SK-N-DZ (cell line): ENCODE measurements at regions not wholly inside any gene's neighbourhood (a gene's known extent, or its start where the extent isn't known, plus 50 kb on each side); places are given as distances from the start of the nearest gene placed in this dataset.

Experiments
- DNase-seq: peaks from one replicate; pipeline ENCODE4 v3.0.0-alpha.2; 2015; ENCODE audit warnings: low spot score

GRCh38 chr16:63292036-63292435, 1255.8 kb upstream of the CDH8 start:
- no peak for DNase-seq

- peak; percentile 70 for DNase-seq
Observed at GRCh38 chr16:63289834-63290460, 1253.7 kb upstream of the CDH8 start.

- no peak for DNase-seq
Observed at GRCh38 chr16:63287401-63287800, 1251.2 kb upstream of the CDH8 start.

DNA sequence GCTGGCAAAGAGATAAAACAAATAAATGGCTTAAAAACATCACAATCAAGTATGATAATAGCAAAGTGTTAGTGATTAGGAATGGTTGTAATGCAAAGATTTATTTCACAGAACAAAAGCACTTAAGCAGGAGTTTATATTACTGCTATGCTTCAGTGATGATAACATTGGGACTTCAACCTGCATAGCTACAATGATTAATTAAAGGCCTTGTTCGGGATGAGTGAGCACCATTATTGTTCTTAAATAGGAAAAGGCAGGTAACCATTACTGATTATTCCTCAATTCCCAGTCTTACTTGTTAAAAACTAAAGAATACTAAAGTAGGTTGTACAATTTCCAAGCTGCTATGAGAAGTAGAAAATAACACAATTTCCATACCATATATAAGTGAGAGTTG, 1247.5 kb upstream of the CDH8 start:
- no peak for DNase-seq

DNA sequence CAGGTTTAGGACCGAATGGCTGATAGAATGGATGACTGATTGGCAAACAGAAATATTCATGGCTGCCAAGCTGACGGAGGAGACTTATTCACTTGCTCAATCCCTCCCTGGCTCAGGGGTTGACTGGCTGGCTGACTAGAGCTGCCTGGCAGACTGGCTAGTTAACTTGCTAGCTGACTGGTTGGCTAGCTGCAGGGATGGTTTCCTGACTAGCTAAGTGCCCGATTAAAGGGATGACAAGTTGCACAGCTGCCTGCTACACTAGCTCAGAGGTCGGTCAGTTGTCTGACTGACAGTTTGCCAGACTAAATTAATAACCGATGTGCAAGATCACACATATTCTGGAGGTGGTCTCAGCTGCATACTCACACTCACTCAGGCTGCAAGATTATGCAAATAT, 1208.4 kb upstream of the CDH8 start:
- peak; percentile 15 for DNase-seq

- peak; percentile 3 for DNase-seq
Observed at GRCh38 chr16:63241497-63242028, 1205.3 kb upstream of the CDH8 start.

DNA sequence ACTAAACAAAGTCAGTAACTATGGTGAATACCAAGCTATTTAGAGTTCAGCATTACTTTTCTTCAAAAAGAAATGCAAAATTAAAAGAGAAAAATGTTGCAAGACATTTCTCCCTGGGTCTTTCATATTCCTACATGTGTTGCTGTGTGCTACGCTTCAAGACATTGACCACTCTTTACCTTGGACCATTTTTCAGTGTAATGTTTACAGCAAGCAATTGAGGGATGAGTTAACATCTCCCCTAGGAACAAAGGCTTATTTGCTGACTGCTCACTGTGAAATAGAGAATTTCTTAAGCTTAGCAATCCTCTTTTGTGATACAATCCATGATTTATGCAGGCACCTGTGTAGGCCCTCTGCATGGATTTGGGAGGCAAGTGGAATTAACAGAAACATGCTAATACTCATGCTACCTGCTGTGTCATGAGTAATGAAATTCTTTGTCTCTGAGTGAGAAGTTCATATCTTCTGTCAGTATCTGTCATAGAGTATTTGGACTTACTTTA, 1202.9 kb upstream of the CDH8 start:
- DNase-seq, result no peak

- DNase-seq, result peak; percentile 49
Observed at GRCh38 chr16:63230421-63231040, 1194.3 kb upstream of the CDH8 start.

DNA sequence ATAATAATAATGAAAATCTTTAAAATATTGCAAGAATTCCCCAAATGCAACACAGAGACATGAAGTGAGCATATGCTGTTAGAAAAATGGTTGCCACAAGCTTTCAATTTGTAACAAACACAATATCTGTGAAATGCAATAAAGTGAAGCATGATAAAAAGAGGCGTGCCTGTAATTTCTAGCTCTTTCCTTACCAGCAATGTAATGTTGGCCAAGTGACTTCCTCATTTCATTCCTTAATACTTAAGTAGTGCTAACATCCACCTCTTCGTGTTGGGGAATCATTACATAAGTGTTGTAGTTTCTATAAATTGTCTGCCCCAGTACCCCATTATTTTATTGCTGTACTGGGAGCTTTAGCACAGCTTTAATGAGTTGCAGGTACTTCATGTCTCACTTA, 1192.0 kb upstream of the CDH8 start:
- no peak for DNase-seq

DNA sequence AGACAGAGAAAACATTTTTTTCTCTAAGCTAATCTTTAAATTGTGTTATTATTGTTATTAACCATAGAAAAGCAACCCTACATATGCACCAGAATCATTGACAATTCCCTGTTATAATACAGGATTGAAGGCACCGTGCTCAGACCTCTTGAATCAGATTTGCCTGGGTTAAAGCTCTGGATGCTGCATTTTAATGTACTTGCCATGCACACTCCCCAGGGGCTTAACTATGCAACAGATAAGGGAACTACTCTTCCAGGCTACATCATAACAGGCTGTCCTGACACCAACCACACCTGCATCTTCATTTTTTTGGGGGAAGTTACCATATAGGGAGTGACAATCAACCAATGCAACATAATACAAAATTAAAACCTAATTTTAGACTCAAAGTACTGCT, 1187.6 kb upstream of the CDH8 start:
- DNase-seq, result peak; percentile 60

DNA sequence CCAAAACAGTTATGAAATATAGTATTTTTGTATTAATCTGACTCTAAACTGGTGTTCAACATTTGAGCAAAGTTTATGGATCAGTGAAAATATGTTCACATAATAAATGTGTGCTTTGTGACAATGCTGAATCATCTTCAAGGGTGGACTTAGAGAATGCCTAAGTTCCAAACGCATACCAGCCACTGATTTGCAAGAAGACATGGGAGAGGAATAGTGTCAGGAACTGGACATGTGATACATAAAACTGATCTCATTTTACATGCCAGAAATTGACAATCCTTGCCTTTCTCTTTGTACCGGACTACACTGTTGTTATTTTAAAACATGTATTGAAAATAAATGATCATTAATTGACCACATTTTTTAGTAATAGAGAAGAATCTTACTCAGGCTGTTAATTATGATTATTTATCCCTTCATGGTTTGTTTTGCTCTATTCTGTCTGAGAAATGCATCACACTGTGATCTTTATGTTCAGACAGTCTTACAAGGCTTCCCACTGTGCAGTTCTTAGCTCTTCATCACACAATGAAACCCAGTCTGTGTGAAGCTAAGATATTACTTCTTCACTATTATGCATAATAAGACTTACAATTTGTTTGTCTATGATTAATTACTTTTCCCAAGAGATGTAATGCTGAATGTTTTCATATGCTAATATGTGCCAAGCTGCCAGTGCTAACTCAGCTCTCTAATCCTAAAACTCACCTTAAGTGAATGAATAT, 1180.6 kb upstream of the CDH8 start:
- no peak for DNase-seq

DNA sequence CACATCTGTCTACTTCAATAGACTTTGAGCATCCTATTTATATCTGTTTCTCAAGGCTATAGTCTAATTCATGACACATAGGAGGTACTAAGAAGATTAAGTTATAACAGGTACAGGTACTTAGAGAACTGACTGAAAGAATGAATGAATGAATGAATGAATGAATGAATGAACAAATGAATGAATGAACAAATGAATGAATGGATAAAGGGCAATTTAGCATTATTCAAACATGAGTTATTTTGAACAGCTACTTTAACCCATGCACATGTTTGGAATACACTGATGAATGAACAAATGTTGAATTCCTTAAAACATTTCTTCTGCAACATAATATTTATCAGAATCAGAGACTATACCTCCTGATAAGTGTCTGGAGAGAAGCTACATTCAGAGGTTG, 1165.6 kb upstream of the CDH8 start:
- no peak for DNase-seq

DNA sequence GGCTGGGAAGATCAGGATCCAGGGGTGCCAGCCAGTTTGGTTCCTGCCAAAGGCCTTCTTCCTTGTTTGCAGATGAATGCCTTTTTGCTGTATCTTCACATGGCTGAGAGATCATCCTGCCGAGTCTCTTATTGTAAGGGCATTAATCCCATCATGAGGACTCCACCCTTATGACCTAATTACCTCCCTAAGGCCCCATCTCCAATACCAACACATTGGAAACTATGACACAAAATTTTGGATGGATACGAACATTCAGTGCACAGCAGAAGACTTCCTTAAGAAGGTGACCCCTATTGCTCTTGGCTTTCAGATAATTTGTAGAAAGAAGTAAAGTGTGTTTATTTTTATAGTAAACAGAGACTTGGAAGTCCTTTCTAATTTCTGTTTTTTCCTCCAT, 1164.7 kb upstream of the CDH8 start:
- no peak for DNase-seq

GRCh38 chr16:63195336-63195735, 1159.1 kb upstream of the CDH8 start:
- DNase-seq, result peak; percentile 40

- no peak for DNase-seq
Observed at GRCh38 chr16:63192980-63193379, 1156.7 kb upstream of the CDH8 start.

GRCh38 chr16:63188086-63188771, 1152.0 kb upstream of the CDH8 start:
- DNase-seq, result no peak

DNA sequence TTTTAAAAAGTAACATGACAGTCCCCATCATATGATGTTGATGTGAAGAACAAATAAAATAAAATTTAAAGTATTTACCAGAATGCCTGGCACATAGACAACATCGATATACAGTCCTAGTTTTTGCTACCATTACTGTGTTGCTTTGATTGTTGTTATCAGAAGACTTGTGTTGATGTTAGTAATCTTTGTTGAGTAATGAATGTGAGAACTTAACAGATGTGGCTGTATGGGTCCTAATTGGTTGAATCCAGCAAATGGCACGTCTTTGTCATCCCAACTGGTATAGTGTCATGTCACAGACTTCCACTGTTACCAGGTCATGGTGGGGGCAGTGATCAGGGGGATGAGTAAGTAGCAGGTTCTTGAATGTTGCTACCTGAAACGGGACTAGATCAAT, 1151.4 kb upstream of the CDH8 start:
- DNase-seq, result no peak

DNA sequence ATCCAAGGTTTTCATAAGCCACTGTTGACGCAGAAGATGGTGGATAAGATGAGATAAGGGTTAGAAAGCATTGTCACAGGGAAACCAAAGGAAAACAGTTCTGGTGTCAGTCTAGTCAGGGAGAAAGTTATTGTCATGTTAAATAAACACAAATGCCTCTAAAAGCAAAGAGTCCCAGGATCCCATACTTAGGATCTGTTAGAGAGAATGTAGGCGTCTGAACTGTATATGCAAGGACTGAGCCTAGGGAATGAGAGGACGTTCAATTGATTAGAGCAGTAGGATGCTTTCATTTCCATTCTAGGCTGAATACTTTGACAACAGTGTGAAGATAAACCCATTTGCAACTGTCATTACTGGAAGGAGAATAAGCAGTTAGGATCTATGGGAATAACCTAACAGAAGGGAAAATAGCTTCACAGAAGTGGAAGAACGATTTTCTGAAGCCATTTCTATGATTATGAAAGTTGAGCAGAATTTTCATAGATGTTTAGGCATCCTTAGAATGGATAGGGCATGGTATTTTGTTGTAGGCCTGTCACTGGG, 1149.1 kb upstream of the CDH8 start:
- DNase-seq, result no peak

DNA sequence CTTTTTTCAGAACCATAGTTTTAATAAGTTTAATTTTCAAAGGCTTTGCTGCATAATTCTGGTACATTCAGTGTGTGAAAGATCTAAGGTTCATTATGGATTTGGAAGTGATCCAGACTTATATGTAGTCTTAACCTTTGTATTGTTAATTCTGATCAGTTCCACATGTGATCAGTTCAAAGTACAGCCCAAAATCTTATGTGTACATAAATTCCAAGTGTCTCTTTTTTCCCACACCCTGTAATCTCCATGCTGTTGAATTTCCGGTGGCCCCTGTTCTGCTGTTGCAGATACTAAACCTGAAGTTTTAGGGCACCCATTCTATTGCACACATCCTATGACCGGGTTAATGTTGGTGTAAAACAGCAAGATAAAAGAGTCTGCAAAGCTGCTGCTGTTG, 1147.5 kb upstream of the CDH8 start:
- DNase-seq, result no peak

DNA sequence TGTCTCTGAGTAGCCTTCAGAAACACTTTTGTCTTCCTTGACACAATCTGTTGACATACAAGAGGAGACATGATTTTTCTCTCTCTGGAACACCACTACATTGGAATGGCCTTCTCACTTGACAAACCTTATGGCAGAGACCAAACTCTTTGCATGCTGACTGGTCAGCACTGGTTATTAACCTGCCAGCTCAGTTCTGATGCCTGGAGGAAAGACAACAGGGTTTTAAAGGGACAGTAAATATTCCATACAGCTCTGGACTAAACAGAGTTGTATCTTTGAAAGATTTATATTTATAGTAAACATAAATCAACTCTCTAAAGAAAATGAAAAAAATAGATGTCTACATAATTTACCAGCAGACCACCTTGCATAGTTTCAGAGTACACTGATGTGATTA, 1139.1 kb upstream of the CDH8 start:
- no peak for DNase-seq

- no peak for DNase-seq
Observed at GRCh38 chr16:63174801-63175200, 1138.6 kb upstream of the CDH8 start.

GRCh38 chr16:63171545-63171944, 1135.3 kb upstream of the CDH8 start:
- no peak for DNase-seq
